ENCODE measurements at regions not wholly inside any gene's neighbourhood (a gene's known extent, or its start where the extent isn't known, plus 50 kb on each side); places are given as distances from the start of the nearest gene placed in this dataset.

- Mint-ChIP-seq H3K27me3 (ENCODE audit: low read depth, unreplicated experiment) (no peaks in the 10 kb centered on the region), H3K9me3 (ENCODE audit: unreplicated experiment) (no peaks in the 10 kb centered on the region), H3K36me3 (ENCODE audit: low read depth, unreplicated experiment) (no peaks in the 10 kb centered on the region), H3K4me1 (ENCODE audit: low read depth, unreplicated experiment) (no peaks in the 10 kb centered on the region), H3K27ac (ENCODE audit: unreplicated experiment) (no peak overlapping the region), H3K4me3 (ENCODE audit: unreplicated experiment) (no peak overlapping the region)
- no peak for FAIRE-seq
- Histone ChIP-seq H3K36me3 (ENCODE audit: insufficient read depth, low read length) (no peaks in the 10 kb centered on the region), H3K79me2 (ENCODE audit: insufficient read depth, low read length) (no peaks in the 10 kb centered on the region), H3K27ac (ENCODE audit: low read depth, low read length) (no peak overlapping the region), H3K9me3 (ENCODE audit: insufficient read depth, low read depth, low read length) (peaks cover 4% of the 10 kb centered on the region), H3K4me3 (ENCODE audit: insufficient read depth, low read depth, low read length) (no peak overlapping the region), H3K4me1 (ENCODE audit: insufficient read depth, low read length) (no peaks in the 10 kb centered on the region), H4K20me1 (ENCODE audit: insufficient read depth, low read length) (no peaks in the 10 kb centered on the region), H3K27me3 (ENCODE audit: insufficient read depth, low read length) (no peaks in the 10 kb centered on the region), H3K9ac (ENCODE audit: low read length) (no peak overlapping the region), H2AFZ (ENCODE audit: low read depth, low read length) (no peak overlapping the region), H3K4me2 (ENCODE audit: low read length) (no peak overlapping the region)
- no peak for DNase-seq (ENCODE audit: low read depth)
- no peak for TF ChIP-seq EZH2 (IDR thresholded peaks at IDR 0.05; ENCODE audit: insufficient read depth, low read length)
- no peak for TF ChIP-seq CTCF (IDR thresholded peaks at IDR 0.05; ENCODE audit: insufficient read depth, low read depth, low read length)
Observed at GRCh38 chr10:8787649-8788048, 733.2 kb downstream of the GATA3 start.

- no peak for FAIRE-seq
Observed at GRCh38 chr10:8790390-8790789, 735.9 kb downstream of the GATA3 start.

More at GRCh38 chr10:8790390-8790789, 735.9 kb downstream of the GATA3 start:
- no peaks in the 10 kb centered on the region for H3K4me1 Mint-ChIP-seq (ENCODE audit: low read depth, unreplicated experiment)
- no peaks in the 10 kb centered on the region for H3K79me2 ChIP-seq (ENCODE audit: insufficient read depth, low read length)
- no peak overlapping the region for H3K4me3 Mint-ChIP-seq (ENCODE audit: unreplicated experiment)
- H2AFZ ChIP-seq (ENCODE audit: low read depth, low read length) = no peak overlapping the region
- no peak overlapping the region for H3K27ac ChIP-seq (ENCODE audit: low read depth, low read length)
- TF ChIP-seq EZH2 (IDR thresholded peaks at IDR 0.05; ENCODE audit: insufficient read depth, low read length) = no peak
- no peak for TF ChIP-seq CTCF (IDR thresholded peaks at IDR 0.05; ENCODE audit: insufficient read depth, low read depth, low read length)
- no peaks in the 10 kb centered on the region for H3K27me3 ChIP-seq (ENCODE audit: insufficient read depth, low read length)
- no peaks in the 10 kb centered on the region for H4K20me1 ChIP-seq (ENCODE audit: insufficient read depth, low read length)
- no peak overlapping the region for H3K4me3 ChIP-seq (ENCODE audit: insufficient read depth, low read depth, low read length)
- H3K4me1 ChIP-seq (ENCODE audit: insufficient read depth, low read length) = no peaks in the 10 kb centered on the region
- no peak overlapping the region for H3K4me2 ChIP-seq (ENCODE audit: low read length)
- peaks cover 4% of the 10 kb centered on the region for H3K9me3 ChIP-seq (ENCODE audit: insufficient read depth, low read depth, low read length)
- no peaks in the 10 kb centered on the region for H3K9me3 Mint-ChIP-seq (ENCODE audit: unreplicated experiment)
- H3K36me3 ChIP-seq (ENCODE audit: insufficient read depth, low read length) = no peaks in the 10 kb centered on the region
- DNase-seq (ENCODE audit: low read depth) = no peak
- no peak overlapping the region for H3K9ac ChIP-seq (ENCODE audit: low read length)
- H3K27me3 Mint-ChIP-seq (ENCODE audit: low read depth, unreplicated experiment) = no peaks in the 10 kb centered on the region
- no peak overlapping the region for H3K27ac Mint-ChIP-seq (ENCODE audit: unreplicated experiment)
- no peaks in the 10 kb centered on the region for H3K36me3 Mint-ChIP-seq (ENCODE audit: low read depth, unreplicated experiment)
